ENCODE measurements at regions not wholly inside any gene's neighbourhood (a gene's known extent, or its start where the extent isn't known, plus 50 kb on each side); places are given as distances from the start of the nearest gene placed in this dataset.

DNA sequence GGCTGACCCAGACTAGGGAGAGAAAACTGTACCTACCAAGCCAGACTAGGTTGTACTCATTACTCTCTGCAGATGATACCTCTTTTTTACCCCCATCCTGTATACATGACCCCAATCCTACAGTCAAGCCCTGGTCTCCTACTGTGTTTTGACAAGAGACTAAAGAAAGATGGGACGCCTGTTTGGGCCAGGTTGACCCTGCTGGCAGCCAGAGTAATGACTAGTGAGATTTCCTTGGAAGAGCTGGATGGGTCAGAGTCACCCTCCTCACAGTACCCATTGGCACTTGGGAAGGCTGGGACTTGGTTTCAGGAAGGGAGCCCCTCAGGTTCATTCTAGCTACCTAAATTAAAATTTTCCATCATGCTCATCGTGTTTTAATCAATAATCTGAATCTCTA lies 89.7 kb upstream of the NR4A3 start:
- TF ChIP-seq, protein P1, sequence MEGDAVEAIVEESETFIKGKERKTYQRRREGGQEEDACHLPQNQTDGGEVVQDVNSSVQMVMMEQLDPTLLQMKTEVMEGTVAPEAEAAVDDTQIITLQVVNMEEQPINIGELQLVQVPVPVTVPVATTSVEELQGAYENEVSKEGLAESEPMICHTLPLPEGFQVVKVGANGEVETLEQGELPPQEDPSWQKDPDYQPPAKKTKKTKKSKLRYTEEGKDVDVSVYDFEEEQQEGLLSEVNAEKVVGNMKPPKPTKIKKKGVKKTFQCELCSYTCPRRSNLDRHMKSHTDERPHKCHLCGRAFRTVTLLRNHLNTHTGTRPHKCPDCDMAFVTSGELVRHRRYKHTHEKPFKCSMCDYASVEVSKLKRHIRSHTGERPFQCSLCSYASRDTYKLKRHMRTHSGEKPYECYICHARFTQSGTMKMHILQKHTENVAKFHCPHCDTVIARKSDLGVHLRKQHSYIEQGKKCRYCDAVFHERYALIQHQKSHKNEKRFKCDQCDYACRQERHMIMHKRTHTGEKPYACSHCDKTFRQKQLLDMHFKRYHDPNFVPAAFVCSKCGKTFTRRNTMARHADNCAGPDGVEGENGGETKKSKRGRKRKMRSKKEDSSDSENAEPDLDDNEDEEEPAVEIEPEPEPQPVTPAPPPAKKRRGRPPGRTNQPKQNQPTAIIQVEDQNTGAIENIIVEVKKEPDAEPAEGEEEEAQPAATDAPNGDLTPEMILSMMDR (IDR thresholded peaks at IDR 0.05; ENCODE audit: low read length): no peak
- no peak for TF ChIP-seq EZH2 (IDR thresholded peaks at IDR 0.05; ENCODE audit: borderline replicate concordance, low read length)
